ENCODE measurements at regions not wholly inside any gene's neighbourhood (a gene's known extent, or its start where the extent isn't known, plus 50 kb on each side); places are given as distances from the start of the nearest gene placed in this dataset.

GRCh38 chr1:199122532-199123311 is 483.9 kb downstream of the PTPRC start:
- Histone ChIP-seq H2AFZ (ENCODE audit: low read depth, low read length) (no peak overlapping the region), H3K4me3 (ENCODE audit: low read length) (no peak overlapping the region), H3K27me3 (ENCODE audit: insufficient read depth, low read depth, low read length) (no peaks in the 10 kb centered on the region), H3K79me2 (replicated peaks; ENCODE audit: insufficient read depth, low read length) (no peaks in the 10 kb centered on the region), H3K36me3 (ENCODE audit: insufficient read depth, low read length) (no peaks in the 10 kb centered on the region), H3K9me3 (ENCODE audit: low read length) (no peaks in the 10 kb centered on the region), H3K27ac (ENCODE audit: low read length) (no peak overlapping the region), H3K9ac (ENCODE audit: low read length) (no peak overlapping the region), H3K9me2 (ENCODE audit: insufficient read depth, low read length) (no peaks in the 10 kb centered on the region), H3F3A (ENCODE audit: insufficient read depth, low read length, poor library complexity, severe bottlenecking) (no peaks in the 10 kb centered on the region), H3K4me2 (ENCODE audit: low read length) (no peak overlapping the region), H4K20me1 (ENCODE audit: insufficient read depth) (no peaks in the 10 kb centered on the region)
- TF ChIP-seq, protein P1, sequence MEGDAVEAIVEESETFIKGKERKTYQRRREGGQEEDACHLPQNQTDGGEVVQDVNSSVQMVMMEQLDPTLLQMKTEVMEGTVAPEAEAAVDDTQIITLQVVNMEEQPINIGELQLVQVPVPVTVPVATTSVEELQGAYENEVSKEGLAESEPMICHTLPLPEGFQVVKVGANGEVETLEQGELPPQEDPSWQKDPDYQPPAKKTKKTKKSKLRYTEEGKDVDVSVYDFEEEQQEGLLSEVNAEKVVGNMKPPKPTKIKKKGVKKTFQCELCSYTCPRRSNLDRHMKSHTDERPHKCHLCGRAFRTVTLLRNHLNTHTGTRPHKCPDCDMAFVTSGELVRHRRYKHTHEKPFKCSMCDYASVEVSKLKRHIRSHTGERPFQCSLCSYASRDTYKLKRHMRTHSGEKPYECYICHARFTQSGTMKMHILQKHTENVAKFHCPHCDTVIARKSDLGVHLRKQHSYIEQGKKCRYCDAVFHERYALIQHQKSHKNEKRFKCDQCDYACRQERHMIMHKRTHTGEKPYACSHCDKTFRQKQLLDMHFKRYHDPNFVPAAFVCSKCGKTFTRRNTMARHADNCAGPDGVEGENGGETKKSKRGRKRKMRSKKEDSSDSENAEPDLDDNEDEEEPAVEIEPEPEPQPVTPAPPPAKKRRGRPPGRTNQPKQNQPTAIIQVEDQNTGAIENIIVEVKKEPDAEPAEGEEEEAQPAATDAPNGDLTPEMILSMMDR (IDR thresholded peaks at IDR 0.05; ENCODE audit: poor library complexity, severe bottlenecking) = no peak
- no peak for TF ChIP-seq EZH2 (IDR thresholded peaks at IDR 0.05; ENCODE audit: borderline replicate concordance, insufficient read depth, low read length, poor library complexity, severe bottlenecking)
- no peak for TF ChIP-seq REST (IDR thresholded peaks at IDR 0.05; ENCODE audit: borderline replicate concordance)
- TF ChIP-seq MXI1 (conservative IDR thresholded peaks at IDR 0.05; ENCODE audit: poor library complexity, severe bottlenecking) = no peak
- no peak for TF ChIP-seq TAF1 (IDR thresholded peaks at IDR 0.05; ENCODE audit: low read depth)
- no peak for TF ChIP-seq SMC3 (conservative IDR thresholded peaks at IDR 0.05; ENCODE audit: poor library complexity)
- TF ChIP-seq RAD21 (conservative IDR thresholded peaks at IDR 0.05) = no peak
- no peak for TF ChIP-seq EP300 (conservative IDR thresholded peaks at IDR 0.05; ENCODE audit: poor library complexity, severe bottlenecking)
- TF ChIP-seq POLR2AphosphoS5 (IDR thresholded peaks at IDR 0.05) = no peak

GRCh38 chr1:199123615-199124014 is 484.8 kb downstream of the PTPRC start:
- Histone ChIP-seq H4K20me1 (ENCODE audit: insufficient read depth) (no peaks in the 10 kb centered on the region), H3K4me2 (ENCODE audit: low read length) (no peak overlapping the region), H3F3A (ENCODE audit: insufficient read depth, low read length, poor library complexity, severe bottlenecking) (no peaks in the 10 kb centered on the region), H3K79me2 (replicated peaks; ENCODE audit: insufficient read depth, low read length) (no peaks in the 10 kb centered on the region), H3K27me3 (ENCODE audit: insufficient read depth, low read depth, low read length) (no peaks in the 10 kb centered on the region), H3K36me3 (ENCODE audit: insufficient read depth, low read length) (no peaks in the 10 kb centered on the region), H3K27ac (ENCODE audit: low read length) (no peak overlapping the region), H3K9me2 (ENCODE audit: insufficient read depth, low read length) (no peaks in the 10 kb centered on the region), H3K9ac (ENCODE audit: low read length) (no peak overlapping the region), H2AFZ (ENCODE audit: low read depth, low read length) (no peak overlapping the region), H3K9me3 (ENCODE audit: low read length) (no peaks in the 10 kb centered on the region), H3K4me3 (ENCODE audit: low read length) (no peak overlapping the region)
- TF ChIP-seq SMC3 (conservative IDR thresholded peaks at IDR 0.05; ENCODE audit: poor library complexity) (no peak), EZH2 (IDR thresholded peaks at IDR 0.05; ENCODE audit: borderline replicate concordance, insufficient read depth, low read length, poor library complexity, severe bottlenecking) (no peak), POLR2AphosphoS5 (IDR thresholded peaks at IDR 0.05) (no peak), EP300 (conservative IDR thresholded peaks at IDR 0.05; ENCODE audit: poor library complexity, severe bottlenecking) (no peak), RAD21 (conservative IDR thresholded peaks at IDR 0.05) (no peak), TAF1 (IDR thresholded peaks at IDR 0.05; ENCODE audit: low read depth) (no peak), MXI1 (conservative IDR thresholded peaks at IDR 0.05; ENCODE audit: poor library complexity, severe bottlenecking) (no peak), REST (IDR thresholded peaks at IDR 0.05; ENCODE audit: borderline replicate concordance) (no peak)
- TF ChIP-seq, protein P1 (IDR thresholded peaks at IDR 0.05; ENCODE audit: poor library complexity, severe bottlenecking) = no peak

Data from neural cell (in vitro differentiated cells).